ENCODE measurements at regions not wholly inside any gene's neighbourhood (a gene's known extent, or its start where the extent isn't known, plus 50 kb on each side); places are given as distances from the start of the nearest gene placed in this dataset.

DNA sequence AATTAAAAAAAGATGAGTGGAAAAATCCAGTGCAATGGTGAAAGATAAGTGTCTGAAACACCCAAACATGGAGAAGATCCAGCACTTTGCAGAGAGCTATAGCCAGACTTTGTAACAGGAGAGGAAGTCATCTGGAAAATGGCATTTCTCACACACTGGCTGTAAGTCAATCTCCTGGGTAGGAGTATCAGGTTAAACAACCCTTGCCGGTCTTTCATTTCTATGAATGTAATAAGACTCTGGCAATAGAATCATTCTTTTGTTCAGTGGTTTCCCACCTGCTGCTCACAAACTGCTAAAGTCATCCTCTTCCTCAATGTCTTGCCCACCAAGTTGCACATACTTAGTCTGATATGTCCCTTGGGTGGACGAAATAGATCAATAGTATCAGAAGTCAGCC, 94.0 kb upstream of the ATP8A1 start:
- no peak for DNase-seq (ENCODE audit: low read depth)
- H3K4me3 ChIP-seq (ENCODE audit: low read length), result no peak overlapping the region
- TF ChIP-seq, protein P1, sequence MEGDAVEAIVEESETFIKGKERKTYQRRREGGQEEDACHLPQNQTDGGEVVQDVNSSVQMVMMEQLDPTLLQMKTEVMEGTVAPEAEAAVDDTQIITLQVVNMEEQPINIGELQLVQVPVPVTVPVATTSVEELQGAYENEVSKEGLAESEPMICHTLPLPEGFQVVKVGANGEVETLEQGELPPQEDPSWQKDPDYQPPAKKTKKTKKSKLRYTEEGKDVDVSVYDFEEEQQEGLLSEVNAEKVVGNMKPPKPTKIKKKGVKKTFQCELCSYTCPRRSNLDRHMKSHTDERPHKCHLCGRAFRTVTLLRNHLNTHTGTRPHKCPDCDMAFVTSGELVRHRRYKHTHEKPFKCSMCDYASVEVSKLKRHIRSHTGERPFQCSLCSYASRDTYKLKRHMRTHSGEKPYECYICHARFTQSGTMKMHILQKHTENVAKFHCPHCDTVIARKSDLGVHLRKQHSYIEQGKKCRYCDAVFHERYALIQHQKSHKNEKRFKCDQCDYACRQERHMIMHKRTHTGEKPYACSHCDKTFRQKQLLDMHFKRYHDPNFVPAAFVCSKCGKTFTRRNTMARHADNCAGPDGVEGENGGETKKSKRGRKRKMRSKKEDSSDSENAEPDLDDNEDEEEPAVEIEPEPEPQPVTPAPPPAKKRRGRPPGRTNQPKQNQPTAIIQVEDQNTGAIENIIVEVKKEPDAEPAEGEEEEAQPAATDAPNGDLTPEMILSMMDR (conservative IDR thresholded peaks at IDR 0.05; ENCODE audit: low read depth, low read length), result no peak

DNA sequence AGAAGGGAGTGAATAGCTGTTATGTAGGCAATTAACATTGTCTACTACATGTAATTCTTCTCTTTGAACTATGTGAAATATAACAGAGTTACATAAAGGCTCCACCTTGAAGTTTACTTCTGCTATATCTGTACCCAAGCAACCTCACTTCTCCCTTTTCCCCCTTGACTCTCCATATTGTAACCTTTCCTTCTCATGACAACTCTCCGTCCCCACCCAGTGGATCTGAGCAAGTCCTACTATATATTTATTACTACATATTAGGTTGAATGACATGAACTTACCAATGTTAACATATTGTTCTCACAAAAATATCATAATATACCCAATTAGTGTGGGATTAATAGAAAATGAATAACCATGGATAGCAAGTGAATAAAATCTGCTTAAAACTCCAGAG, 93.2 kb upstream of the ATP8A1 start:
- no peak for DNase-seq (ENCODE audit: low read depth)
- TF ChIP-seq, protein P1 (conservative IDR thresholded peaks at IDR 0.05; ENCODE audit: low read depth, low read length), result peak; percentile 17
- H3K4me3 ChIP-seq (ENCODE audit: low read length), result no peak overlapping the region

DNA sequence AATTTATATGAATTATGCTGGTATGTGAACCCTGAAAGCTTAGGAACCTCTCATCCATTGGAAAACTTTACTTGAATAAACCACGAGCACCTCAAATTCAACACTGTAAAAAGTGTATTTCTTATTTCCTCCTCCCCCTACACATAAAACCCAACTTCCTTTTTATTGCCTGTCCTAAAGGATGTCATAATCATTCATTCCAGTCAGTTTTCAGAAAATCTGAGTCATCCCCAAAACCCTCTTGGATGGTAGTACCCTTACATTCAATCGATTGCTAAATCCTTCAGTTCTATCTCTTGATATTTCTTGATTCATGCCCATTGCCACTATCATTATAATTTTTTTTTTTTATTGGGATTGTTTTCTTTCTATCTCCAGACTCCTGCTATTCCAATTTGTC, 91.1 kb upstream of the ATP8A1 start:
- no peak overlapping the region for H3K4me3 ChIP-seq (ENCODE audit: low read length)
- no peak for DNase-seq (ENCODE audit: low read depth)
- TF ChIP-seq, protein P1 (conservative IDR thresholded peaks at IDR 0.05; ENCODE audit: low read depth, low read length), result no peak

DNA sequence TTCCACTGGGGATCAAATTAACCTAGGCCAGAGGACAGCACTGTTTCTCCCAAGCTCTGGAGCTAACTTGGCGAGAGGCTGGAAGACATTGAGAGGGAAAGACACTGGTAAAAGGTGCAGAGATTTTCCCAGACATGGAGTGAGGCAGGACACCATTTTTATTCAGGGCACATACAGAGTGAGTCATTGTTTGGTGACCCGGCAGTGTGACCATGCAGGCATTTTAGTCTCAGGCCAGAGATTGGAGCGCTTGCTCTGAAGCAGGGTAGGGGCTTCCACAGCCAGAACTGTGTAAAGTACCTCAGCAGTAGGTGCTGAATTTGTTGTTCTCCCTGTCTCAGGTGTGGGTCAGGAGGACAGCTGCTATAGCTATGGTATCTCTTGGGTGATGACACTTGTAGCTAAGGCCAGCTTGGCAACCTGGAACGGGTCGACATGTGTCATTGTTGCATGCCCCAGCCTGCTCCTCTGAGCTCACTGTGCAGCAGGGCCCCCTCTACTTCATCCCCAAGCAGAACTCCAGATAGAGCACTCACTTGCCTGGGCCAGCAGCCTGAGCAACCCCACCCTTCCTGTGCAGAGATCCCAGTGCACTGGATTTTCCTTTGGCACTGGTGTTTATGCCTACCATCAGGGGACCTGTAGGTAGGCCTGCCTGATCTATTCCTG, 79.8 kb upstream of the ATP8A1 start:
- TF ChIP-seq, protein P1 (conservative IDR thresholded peaks at IDR 0.05; ENCODE audit: low read depth, low read length), result no peak
- no peak for DNase-seq (ENCODE audit: low read depth)
- no peak overlapping the region for H3K4me3 ChIP-seq (ENCODE audit: low read length)

DNA sequence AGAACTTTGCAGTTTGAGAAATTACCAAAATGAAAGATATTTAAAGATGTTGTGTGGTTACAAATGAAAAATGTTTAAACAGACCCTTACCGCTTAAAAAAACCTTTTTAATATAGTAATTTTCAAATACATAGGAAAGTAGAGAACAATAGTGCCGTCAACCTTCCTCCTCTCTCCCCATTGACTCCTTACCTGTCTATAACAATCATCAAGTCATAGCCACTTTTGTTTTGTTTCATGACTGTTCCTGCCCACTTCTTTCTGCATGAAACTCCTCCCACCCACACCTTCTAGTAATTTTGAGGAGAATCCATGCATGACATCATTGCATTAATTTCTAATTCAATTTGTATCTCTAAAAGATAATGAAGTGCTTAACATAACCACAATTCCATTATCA, 76.5 kb upstream of the ATP8A1 start:
- TF ChIP-seq, protein P1 (conservative IDR thresholded peaks at IDR 0.05; ENCODE audit: low read depth, low read length), result no peak
- no peak for DNase-seq (ENCODE audit: low read depth)
- no peak overlapping the region for H3K4me3 ChIP-seq (ENCODE audit: low read length)

DNA sequence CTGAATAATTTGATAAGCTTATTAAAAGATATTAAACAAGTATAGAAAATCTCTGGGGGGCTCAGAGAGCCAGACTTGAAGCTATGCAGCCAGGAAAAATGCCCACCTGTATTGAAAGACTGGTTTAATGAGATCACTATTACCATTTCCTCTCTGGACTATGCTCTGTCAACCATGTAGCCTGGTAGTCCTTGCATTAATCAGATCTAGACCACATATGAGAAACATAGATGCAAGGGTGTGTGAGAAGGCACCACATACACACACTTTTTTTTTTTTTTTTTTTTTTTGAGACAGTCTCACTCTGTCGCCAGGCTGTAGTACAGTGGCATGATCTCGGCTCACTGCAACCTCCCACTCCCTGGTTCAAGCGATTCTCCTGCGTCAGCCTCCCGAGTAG, 75.9 kb upstream of the ATP8A1 start:
- TF ChIP-seq, protein P1 (conservative IDR thresholded peaks at IDR 0.05; ENCODE audit: low read depth, low read length), result no peak
- H3K4me3 ChIP-seq (ENCODE audit: low read length), result no peak overlapping the region
- no peak for DNase-seq (ENCODE audit: low read depth)

DNA sequence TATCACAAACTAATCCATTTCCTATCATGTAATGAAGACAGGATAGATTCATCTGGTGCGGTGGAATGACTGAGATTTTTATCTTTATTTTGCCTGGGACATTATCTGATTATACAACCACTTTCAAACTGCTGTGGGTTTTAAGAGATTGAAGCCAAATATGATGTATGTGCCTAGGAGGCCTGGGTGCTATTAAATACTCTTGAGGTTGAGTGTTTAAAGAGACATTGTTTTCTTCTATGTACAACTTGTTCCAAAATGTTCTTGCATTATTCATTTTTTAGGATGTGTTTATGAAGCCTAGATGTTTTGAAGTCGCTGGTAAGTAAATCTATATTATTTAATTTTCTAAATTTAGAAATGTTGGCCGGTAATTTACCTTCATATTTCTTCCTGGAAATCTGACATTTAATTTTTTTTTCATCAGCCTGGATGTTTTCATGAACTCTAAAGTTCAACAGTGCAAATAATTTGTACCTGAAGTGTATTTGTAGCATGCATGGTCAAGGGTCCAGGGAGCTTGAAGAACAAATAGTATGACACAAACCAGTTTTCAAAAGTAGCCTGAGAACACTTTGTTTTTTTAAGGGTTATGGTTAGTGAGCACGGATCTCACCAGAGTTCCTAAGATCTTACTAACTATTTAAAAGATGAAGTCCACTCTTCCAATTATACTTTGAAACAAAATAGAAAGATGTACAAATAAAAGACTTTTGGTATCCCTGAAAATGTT, 72.8 kb upstream of the ATP8A1 start:
- TF ChIP-seq, protein P1 (conservative IDR thresholded peaks at IDR 0.05; ENCODE audit: low read depth, low read length), result no peak
- H3K4me3 ChIP-seq (ENCODE audit: low read length), result no peak overlapping the region
- DNase-seq (ENCODE audit: low read depth), result no peak
